ENCODE measurements at regions not wholly inside any gene's neighbourhood (a gene's known extent, or its start where the extent isn't known, plus 50 kb on each side); places are given as distances from the start of the nearest gene placed in this dataset.

- intact Hi-C loops (cut with DNase I) = no loop called here
- no peaks in the 10 kb centered on the region for H3K4me1 ChIP-seq (replicated peaks in 1 of 2)
- peaks cover 0 to 11% (median 0%) of the 10 kb centered on the region in 3 donors for H3K9me3 ChIP-seq (replicated peaks in 1 of 3)
- DNase-seq = no peak
- H3K27me3 ChIP-seq = no peaks in the 10 kb centered on the region
- no peak overlapping the region for H3K4me3 ChIP-seq
- H3K27ac ChIP-seq = no peak overlapping the region
- TF ChIP-seq CTCF (IDR thresholded peaks at IDR 0.05) (no peak), POLR2A (IDR thresholded peaks at IDR 0.05) (no peak)
- WGBS, 4 donors = 61 to 74% (median 68%) methylated on average over 1 of the region's 1 CpG
- no peaks in the 10 kb centered on the region for H3K36me3 ChIP-seq (replicated peaks in 1 of 2)
Observed at GRCh38 chr11:24422376-24422775, 74.5 kb upstream of the LUZP2 start.

GRCh38 chr11:24437123-24437522 lies 59.7 kb upstream of the LUZP2 start:
- no peaks in the 10 kb centered on the region for H3K27me3 ChIP-seq
- intact Hi-C loops (cut with DNase I) = no loop called here
- no peak for DNase-seq
- H3K9me3 ChIP-seq (replicated peaks in 1 of 3) = no peaks in the 10 kb centered on the region
- TF ChIP-seq CTCF (IDR thresholded peaks at IDR 0.05) (no peak), POLR2A (IDR thresholded peaks at IDR 0.05) (no peak)
- WGBS, 4 donors = 77 to 83% (median 79%) methylated on average over 4 of the region's 4 CpGs
- H3K4me1 ChIP-seq (replicated peaks in 1 of 2) = no peaks in the 10 kb centered on the region
- no peak overlapping the region for H3K4me3 ChIP-seq
- H3K27ac ChIP-seq = no peak overlapping the region
- no peaks in the 10 kb centered on the region for H3K36me3 ChIP-seq (replicated peaks in 1 of 2)

Small RNA genes lying in the stretch of these regions (microRNA-seq; reads per million reads assigned to microRNA genes)
- gene MIR8054 = 0 reads per million in 3 donors

Small RNA genes lying in the stretch of these regions (small RNA-seq; reads per million reads assigned to genes)
- 0 reads per million in 2 donors for gene AC100767.1
- 0 reads per million in 2 donors for gene MIR8054
- 0 reads per million in 2 donors for gene RNU6-783P
